ENCODE measurements at regions not wholly inside any gene's neighbourhood (a gene's known extent, or its start where the extent isn't known, plus 50 kb on each side); places are given as distances from the start of the nearest gene placed in this dataset.

- TF ChIP-seq SMC3 (conservative IDR thresholded peaks at IDR 0.05; ENCODE audit: poor library complexity) (no peak), CTCF (IDR thresholded peaks at IDR 0.05; ENCODE audit: poor library complexity, severe bottlenecking) (no peak), MXI1 (conservative IDR thresholded peaks at IDR 0.05; ENCODE audit: poor library complexity, severe bottlenecking) (no peak), POLR2AphosphoS5 (IDR thresholded peaks at IDR 0.05) (no peak), REST (IDR thresholded peaks at IDR 0.05; ENCODE audit: borderline replicate concordance) (no peak), TAF1 (IDR thresholded peaks at IDR 0.05; ENCODE audit: low read depth) (no peak), EZH2 (IDR thresholded peaks at IDR 0.05; ENCODE audit: borderline replicate concordance, insufficient read depth, low read length, poor library complexity, severe bottlenecking) (no peak), RAD21 (conservative IDR thresholded peaks at IDR 0.05) (no peak), EP300 (conservative IDR thresholded peaks at IDR 0.05; ENCODE audit: poor library complexity, severe bottlenecking) (no peak)
- no peaks in the 10 kb centered on the region for H3K9me3 ChIP-seq (ENCODE audit: low read length)
- H3K27ac ChIP-seq (ENCODE audit: low read length): no peak overlapping the region
- H3K36me3 ChIP-seq (ENCODE audit: insufficient read depth, low read length): no peaks in the 10 kb centered on the region
- H3K27me3 ChIP-seq (ENCODE audit: insufficient read depth, low read depth, low read length): no peaks in the 10 kb centered on the region
- no peak overlapping the region for H3K4me2 ChIP-seq (ENCODE audit: low read length)
- no peak overlapping the region for H3K9ac ChIP-seq (ENCODE audit: low read length)
- no peak overlapping the region for H2AFZ ChIP-seq (ENCODE audit: low read depth, low read length)
- no peaks in the 10 kb centered on the region for H3F3A ChIP-seq (ENCODE audit: insufficient read depth, low read length, poor library complexity, severe bottlenecking)
- no peak overlapping the region for H3K4me3 ChIP-seq (ENCODE audit: low read length)
- H3K9me2 ChIP-seq (ENCODE audit: insufficient read depth, low read length): no peaks in the 10 kb centered on the region
- no peaks in the 10 kb centered on the region for H4K20me1 ChIP-seq (ENCODE audit: insufficient read depth)
- no peaks in the 10 kb centered on the region for H3K79me2 ChIP-seq (replicated peaks; ENCODE audit: insufficient read depth, low read length)
These were observed 142.8 kb downstream of the KLF5 start for GRCh38 chr13:73201626-73202025.

GRCh38 chr13:73198991-73199411, 140.2 kb downstream of the KLF5 start:
- Histone ChIP-seq H2AFZ (ENCODE audit: low read depth, low read length) (no peak overlapping the region), H3K9me3 (ENCODE audit: low read length) (no peaks in the 10 kb centered on the region), H3F3A (ENCODE audit: insufficient read depth, low read length, poor library complexity, severe bottlenecking) (no peaks in the 10 kb centered on the region), H3K27me3 (ENCODE audit: insufficient read depth, low read depth, low read length) (no peaks in the 10 kb centered on the region), H3K9ac (ENCODE audit: low read length) (no peak overlapping the region), H4K20me1 (ENCODE audit: insufficient read depth) (no peaks in the 10 kb centered on the region), H3K4me2 (ENCODE audit: low read length) (no peak overlapping the region), H3K4me3 (ENCODE audit: low read length) (no peak overlapping the region), H3K36me3 (ENCODE audit: insufficient read depth, low read length) (no peaks in the 10 kb centered on the region), H3K27ac (ENCODE audit: low read length) (no peak overlapping the region), H3K79me2 (replicated peaks; ENCODE audit: insufficient read depth, low read length) (no peaks in the 10 kb centered on the region), H3K9me2 (ENCODE audit: insufficient read depth, low read length) (no peaks in the 10 kb centered on the region)
- TF ChIP-seq EP300 (conservative IDR thresholded peaks at IDR 0.05; ENCODE audit: poor library complexity, severe bottlenecking): no peak
- TF ChIP-seq SMC3 (conservative IDR thresholded peaks at IDR 0.05; ENCODE audit: poor library complexity): no peak
- TF ChIP-seq REST (IDR thresholded peaks at IDR 0.05; ENCODE audit: borderline replicate concordance): no peak
- TF ChIP-seq TAF1 (IDR thresholded peaks at IDR 0.05; ENCODE audit: low read depth): no peak
- TF ChIP-seq CTCF (IDR thresholded peaks at IDR 0.05; ENCODE audit: poor library complexity, severe bottlenecking): no peak

All from neural cell (in vitro differentiated cells).